Activated CD4-positive, CD25-positive, alpha-beta regulatory T cell treated with anti-CD3 and anti-CD28 coated beads, Interleukin-2, amount 50 U/mL, for 24 hours (primary cell): ENCODE measurements at regions not wholly inside any gene's neighbourhood (a gene's known extent, or its start where the extent isn't known, plus 50 kb on each side); places are given as distances from the start of the nearest gene placed in this dataset.
"Not testable (repeated sequence)": the region's sequence is repeated elsewhere in the genome, so short reads cannot be mapped to it uniquely, and the experiment has no call there.

Source experiments
- ATAC-seq, 2 donors: fragments of 150-1000 bp; cut with Tn5 transposase; one replicate each; pipeline ENCODE4 v1.10.0; 2021; ENCODE audit warnings: mild to moderate bottlenecking in 1 of 2, moderate library complexity in 1 of 2

- no peak for ATAC-seq
Measured at GRCh38 chr21:39022035-39022434, 161.2 kb downstream of the PSMG1 start.

DNA sequence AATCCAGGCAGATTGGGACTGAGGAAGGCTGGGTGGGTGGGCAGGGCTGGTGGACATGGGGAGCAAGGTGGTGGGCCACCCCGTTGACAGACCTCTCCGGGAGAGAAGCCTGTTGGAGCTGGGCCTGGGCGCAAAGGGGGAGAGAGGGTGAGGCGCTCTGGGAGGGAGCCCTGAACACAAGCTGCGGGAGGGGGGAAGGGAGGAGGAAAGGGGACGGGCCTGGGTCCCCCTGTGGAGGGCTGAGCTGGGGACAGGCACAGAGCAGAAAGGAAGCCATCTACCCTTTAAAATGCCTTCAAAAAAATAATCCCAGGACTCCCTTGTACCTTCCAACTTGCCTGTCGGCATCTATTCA, 161.8 kb downstream of the PSMG1 start:
- ATAC-seq = no peak

DNA sequence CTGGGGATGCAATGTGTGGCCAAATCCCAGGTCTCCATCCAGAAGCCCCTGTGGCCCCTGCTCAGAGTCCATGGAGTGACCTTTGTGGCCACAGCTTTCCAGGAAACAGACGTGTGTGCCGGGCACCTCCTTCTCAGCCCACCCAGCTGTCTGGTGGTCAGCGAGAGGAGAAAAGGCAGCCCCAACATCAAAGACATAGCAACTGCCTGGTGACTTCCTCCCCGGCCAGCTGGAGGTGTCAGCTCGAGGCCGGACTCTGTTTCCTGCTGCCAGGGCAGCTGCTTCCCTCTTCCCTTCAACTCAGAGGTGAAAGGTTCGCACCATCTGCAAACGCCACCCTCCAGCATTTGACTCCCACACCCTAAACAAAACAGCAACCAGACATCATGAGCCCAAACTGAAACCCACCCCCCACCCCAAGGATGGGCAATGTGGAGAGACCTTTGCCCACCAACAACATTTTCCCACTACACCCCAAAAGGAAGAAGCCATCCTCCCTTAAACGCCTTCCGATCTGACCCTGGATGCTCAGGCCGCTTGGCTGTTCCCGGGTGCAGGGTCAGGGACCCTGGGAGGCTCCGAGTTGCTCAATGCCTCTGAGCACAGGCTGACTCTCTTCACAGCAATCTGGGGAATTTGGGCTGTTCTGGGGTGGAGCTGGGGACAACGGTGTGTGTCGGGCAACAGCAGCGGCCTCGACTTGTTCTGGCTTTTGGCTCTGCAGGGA, 162.3 kb downstream of the PSMG1 start:
- ATAC-seq = no peak

- no peak for ATAC-seq
Measured at GRCh38 chr21:39018730-39019129, 164.5 kb downstream of the PSMG1 start.

GRCh38 chr21:39016740-39017315, 166.4 kb downstream of the PSMG1 start:
- ATAC-seq = no peak

- ATAC-seq = no peak
Measured at GRCh38 chr21:39014747-39015146, 168.5 kb downstream of the PSMG1 start.

- no peak for ATAC-seq
Measured at GRCh38 chr21:39012326-39013230, 170.7 kb downstream of the PSMG1 start.

GRCh38 chr21:39011911-39012310, 171.3 kb downstream of the PSMG1 start:
- no peak for ATAC-seq

DNA sequence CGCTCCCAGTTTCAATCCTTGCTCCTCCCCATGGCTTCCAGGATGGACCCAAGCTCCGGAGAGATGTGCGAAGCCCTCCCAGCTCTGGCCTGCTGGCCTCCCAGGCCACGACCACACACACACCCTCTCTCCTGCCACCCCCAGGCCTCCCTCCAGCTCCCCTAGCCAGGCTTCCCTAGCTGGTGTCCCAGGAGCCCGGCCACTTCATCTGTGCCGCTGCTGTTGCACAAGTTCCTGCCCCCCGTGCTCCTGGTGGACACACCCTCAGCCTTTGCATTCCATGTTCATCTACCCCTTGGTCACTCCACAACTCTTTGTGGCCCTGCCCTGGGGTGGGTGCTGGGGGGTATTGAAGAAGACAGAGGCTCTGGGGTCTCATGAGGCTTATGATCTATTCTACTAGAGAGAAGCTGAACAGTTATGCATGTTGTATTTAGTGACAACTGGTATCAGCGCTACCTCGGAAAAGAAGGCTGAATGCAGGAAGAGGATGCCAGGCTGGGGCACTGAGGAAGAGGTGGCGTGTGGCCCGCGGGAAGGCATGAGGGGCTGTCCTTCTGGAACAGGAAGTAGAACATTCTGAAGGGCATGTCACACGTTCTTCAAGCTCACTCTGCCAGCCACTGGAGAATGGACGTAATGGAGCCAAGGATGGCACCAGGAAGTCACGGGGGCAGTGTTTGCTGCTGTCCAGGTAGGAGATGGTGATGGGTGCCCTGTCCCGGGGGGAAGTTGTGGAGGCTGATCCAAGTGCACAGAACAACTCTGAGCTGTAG, 172.4 kb downstream of the PSMG1 start:
- ATAC-seq = no peak

DNA sequence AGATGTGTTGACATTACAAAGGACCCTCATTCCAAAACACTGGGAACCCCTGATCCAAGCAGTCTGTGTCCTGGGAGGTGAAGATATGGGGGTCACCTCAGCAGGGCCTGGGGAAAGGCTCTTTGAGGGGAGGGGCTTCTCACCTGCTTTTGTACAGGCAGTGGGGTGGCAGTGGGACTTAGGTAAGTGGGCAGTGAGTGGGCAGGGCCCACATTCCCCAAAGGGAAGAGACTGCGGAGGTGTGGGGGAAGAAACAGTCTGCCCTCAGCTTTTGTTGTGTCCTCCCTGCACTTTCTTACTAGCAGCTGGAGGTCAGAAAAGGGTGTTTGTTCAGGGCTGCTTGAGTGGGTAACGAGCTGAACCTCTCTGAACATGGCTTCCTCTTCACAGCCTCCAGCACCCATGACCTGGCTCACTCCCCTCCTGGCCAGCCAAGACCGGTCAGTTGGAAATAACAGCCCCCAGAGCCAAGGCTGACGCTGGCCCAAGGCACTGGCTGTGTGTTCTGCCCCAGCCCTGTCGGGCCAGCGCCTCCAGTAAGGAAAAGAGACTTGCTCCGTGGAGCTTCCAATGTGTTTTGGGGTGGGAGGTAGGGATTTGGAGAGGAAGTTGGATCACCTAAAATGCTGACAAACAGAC, 173.5 kb downstream of the PSMG1 start:
- no peak for ATAC-seq

DNA sequence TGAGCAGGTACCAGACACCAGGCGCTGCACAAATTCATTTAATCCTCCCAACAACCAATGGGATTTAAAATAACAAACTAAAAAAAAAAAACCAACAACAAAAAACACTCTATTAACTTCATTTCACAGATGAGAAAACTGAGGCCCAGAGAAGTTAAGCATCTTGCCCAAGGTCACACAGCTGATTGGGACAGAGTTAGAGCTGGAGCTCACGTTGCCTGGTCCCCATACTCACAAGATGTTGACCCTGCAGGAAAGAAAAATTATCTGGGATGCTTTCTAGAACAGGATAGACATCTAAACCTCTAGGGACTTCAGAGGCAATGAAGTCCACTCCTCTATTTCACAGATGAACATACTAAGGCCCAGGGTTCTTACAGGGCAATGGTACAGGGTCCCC, 175.3 kb downstream of the PSMG1 start:
- ATAC-seq = no peak

DNA sequence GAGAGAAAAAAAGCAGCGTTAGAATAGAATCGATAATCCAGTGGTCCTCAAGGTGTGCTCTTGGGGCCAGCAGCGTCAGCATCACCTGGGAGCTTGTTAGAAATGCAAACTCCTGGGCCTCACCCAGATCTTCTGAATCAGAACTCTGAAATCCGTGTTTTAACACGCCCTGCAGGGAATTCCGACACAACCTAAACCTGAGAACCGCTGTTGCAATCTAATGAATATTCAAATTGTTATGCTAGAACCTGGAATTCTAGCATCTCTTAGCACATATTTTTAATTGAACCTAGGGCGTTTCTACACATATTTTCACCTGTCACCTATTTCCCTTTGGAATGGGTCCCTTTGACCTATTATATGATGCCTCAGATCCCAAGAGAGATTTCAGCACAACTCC, 175.7 kb downstream of the PSMG1 start:
- ATAC-seq = no peak

DNA sequence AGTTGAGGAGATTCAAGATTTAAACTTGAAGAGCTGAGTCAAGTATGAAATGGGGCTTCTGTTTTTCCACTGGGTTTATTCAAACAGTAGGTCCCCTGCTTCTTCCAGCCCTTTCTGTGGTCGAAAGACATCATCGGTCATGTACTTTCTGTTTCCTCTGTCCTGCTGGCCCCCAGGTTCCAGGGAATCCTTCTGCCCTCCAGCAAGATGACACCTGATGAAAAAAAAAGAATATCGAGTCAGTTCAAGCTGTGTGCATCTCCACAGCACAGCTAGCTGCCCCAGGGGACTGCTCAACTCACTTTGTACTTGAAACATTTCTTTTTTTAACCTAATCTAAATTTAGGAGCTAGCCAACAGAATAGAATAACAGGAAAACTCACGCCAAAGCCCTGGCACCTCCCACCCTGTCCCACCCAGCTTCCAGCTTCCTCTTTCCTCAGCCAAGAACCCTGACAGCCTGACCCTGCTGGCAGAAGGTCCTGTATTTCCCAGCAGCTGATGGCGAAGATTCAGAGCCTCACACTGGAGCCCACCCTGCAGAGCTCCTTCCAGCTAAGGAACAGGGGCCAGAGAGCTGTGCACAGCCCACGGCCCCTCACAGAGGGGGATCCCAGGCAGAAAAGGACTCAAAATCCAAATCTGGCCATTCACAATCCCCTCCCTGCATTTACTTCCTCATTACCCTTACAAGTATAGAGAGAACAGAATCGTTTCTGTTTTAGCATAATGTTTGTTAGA, 176.5 kb downstream of the PSMG1 start:
- ATAC-seq = no peak

DNA sequence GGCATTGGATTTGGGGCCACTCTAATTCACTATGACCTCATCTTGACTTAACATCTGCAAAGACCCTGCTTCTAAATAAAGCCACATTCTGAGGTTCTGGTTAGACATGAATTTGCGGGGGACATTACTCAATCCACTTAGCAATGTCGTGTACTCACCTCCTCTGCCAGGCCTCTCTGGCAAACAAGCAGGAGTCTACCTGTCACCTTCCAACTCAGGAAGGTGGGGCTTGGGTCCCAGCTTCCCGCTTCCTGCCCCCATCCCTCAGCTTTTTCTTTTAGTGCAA, 177.8 kb downstream of the PSMG1 start:
- ATAC-seq = no peak

DNA sequence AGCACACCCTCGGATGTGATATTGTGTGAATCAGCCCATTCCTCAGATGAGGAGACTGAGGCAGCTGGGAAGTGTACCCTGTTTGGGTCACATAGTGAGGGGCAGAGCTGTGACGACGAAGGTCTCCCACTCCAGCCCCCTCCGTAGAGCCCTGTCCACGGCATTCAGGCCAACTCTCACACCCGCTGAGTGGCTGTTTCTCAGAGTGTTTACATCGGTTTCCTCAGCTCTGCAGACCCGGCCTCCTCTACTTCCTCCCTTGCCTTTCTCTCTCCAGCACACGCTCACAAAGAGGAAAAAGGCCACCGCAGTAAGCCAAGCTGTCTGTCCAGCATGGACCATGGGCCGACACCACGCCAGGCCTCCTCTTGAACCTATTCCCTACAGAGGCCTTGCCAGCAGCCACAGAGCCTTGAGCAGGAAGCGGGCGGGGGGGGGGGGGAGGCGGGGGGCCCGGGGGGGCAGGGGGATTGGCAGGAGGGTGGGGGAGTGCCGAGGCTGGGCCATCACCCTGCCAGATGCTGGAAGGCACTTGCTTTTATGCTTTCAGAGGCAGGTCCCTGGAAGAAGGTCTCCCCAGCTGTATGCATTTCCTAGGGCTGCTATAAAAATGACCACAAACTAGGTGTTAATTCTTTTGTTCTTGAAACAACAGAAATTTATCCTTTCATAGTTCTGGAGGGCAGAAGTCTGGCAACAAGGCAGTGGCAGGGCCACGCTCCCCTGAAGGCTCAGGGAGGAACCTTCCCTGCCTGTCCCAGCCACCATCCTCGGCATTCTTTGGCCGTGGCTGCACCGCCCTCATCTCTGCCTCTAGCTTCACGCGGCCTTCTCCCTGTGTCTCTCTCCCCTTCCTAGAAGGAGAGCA, 178.4 kb downstream of the PSMG1 start:
- ATAC-seq = no peak

DNA sequence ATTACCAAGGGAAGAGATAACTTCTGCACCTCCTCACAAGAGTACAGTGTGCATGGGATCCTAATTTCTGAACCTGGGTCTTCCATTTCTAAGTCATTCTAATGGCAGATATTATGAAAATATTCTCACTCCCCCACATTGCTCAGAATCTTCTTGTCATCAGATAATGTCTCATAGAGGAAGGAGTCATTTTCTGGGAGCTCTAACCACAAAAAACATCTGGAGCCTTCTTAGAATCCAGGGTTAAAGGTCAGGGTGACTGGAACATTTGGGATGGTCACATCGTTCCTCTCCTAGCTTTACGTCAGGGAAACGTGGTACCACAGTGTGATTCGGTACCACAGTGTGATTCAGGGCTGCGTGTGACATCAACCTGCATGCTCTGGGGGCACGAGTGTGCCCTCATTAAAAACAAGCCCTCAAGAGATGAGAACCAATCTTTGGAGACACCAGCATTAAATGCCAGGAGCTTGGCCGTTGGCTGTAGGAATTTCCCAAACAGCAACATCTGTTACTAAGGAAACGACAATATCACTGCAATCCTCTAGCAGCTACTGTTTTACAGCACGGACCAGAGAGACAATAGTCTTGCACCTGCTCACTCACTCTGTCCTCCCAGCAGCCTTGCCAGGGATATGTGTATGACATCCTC, 179.1 kb downstream of the PSMG1 start:
- ATAC-seq = no peak

GRCh38 chr21:39001341-39001740, 181.9 kb downstream of the PSMG1 start:
- no peak for ATAC-seq

DNA sequence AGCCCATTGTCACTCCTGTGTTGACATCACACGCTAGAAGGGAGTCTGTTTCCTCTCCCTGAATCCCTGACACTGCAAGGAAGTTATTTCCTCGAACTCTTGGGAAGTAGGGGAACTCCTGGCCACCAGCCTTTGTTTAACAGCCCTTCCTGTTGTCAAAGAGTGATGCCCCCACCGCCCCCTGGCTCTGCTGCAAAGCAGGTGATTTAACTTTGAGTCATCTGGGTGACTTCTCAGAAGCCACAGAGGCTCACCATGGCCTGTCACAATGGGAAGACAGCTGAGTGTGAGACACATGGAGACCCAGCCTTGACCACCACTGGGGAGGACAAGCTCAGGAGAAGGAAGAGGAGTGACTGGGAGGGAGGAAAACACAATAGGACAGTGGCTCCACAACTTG, 182.8 kb downstream of the PSMG1 start:
- peak; percentile 27 to 42 for ATAC-seq

- ATAC-seq = no peak
Measured at GRCh38 chr21:38999161-38999560, 184.1 kb downstream of the PSMG1 start.

DNA sequence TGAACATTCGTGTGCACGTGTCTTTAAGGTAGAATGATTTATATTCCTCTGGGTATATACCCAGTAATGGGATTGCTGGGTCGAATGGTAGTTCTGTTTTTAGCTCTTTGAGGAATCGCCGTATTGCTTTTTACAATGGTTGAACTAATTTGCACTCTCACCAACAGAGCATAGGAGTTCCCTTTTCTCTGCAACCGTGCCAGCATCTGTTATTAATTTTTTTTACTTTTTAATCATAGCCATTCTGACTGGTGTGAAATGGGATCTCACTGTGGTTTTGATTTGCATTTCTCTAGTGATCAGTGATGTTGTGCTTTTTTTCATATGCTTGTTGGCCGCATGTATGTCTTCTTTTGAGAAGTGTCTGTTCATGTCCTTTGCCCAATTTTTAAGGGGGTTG, 185.0 kb downstream of the PSMG1 start:
- not testable (repeated sequence) for ATAC-seq

GRCh38 chr21:38997843-38998175, 185.4 kb downstream of the PSMG1 start:
- not testable (repeated sequence) for ATAC-seq
